Astrocyte (in vitro differentiated cells and primary cell): ENCODE measurements at regions not wholly inside any gene's neighbourhood (a gene's known extent, or its start where the extent isn't known, plus 50 kb on each side); places are given as distances from the start of the nearest gene placed in this dataset.

Source experiments
- DNase-seq: peaks from one replicate; pipeline ENCODE4 v3.0.0-alpha.2; 2010; ENCODE audit warnings: low read depth
- FAIRE-seq: peaks from 2 replicates; lab custom pipeline; 2011; peaks lifted over from hg19 to GRCh38; lab: Jason Lieb, UNC
- H2AFZ ChIP-seq: 2 replicates; pipeline ENCODE4 v1.6.0; 2012; ENCODE audit warnings: low read depth, low read length, inconsistent platforms
- H3K27ac ChIP-seq: 2 replicates; pipeline ENCODE4 v1.5.1; 2011; ENCODE audit warnings: low read depth, low read length, inconsistent platforms
- H3K27me3 ChIP-seq: 2 replicates; pipeline ENCODE4 v1.6.0; 2011; ENCODE audit warnings: low read length, inconsistent platforms; ENCODE audit not compliant: insufficient read depth
- H3K36me3 ChIP-seq: 2 replicates; pipeline ENCODE4 v1.5.1; 2011; ENCODE audit warnings: low read length, inconsistent platforms; ENCODE audit not compliant: insufficient read depth
- H3K4me1 ChIP-seq: 2 replicates; pipeline ENCODE4 v1.5.1; 2011; ENCODE audit warnings: low read length, inconsistent platforms; ENCODE audit not compliant: insufficient read depth
- H3K4me2 ChIP-seq: 2 replicates; pipeline ENCODE4 v1.6.0; 2012; ENCODE audit warnings: low read length, inconsistent platforms
- H3K4me3 ChIP-seq: 2 replicates; pipeline ENCODE4 v1.5.1; 2011; ENCODE audit warnings: low read depth, mild to moderate bottlenecking, low read length, inconsistent platforms; ENCODE audit not compliant: insufficient read depth
- H3K79me2 ChIP-seq: 2 replicates; pipeline ENCODE4 v1.6.0; 2012; ENCODE audit warnings: mild to moderate bottlenecking, low read length, inconsistent platforms; ENCODE audit not compliant: insufficient read depth
- H3K9ac ChIP-seq: 2 replicates; pipeline ENCODE4 v1.6.0; 2012; ENCODE audit warnings: mild to moderate bottlenecking, low read length, inconsistent platforms
- H3K9me3 ChIP-seq: 2 replicates; pipeline ENCODE4 v1.5.1; 2012; ENCODE audit warnings: low read depth, mild to moderate bottlenecking, low read length, inconsistent platforms; ENCODE audit not compliant: insufficient read depth
- H4K20me1 ChIP-seq: 2 replicates; pipeline ENCODE4 v1.6.0; 2012; ENCODE audit warnings: low read length, inconsistent platforms; ENCODE audit not compliant: insufficient read depth
- H3K27ac Mint-ChIP-seq: one replicate; pipeline ENCODE4 v1.8.0; 2021; ENCODE audit warnings: mild to moderate bottlenecking, mixed read lengths; ENCODE audit not compliant: unreplicated experiment
- H3K27me3 Mint-ChIP-seq: one replicate; pipeline ENCODE4 v1.8.0; 2021; ENCODE audit warnings: low read depth, mixed read lengths; ENCODE audit not compliant: unreplicated experiment
- H3K36me3 Mint-ChIP-seq: one replicate; pipeline ENCODE4 v1.8.0; 2021; ENCODE audit warnings: low read depth, mixed read lengths; ENCODE audit not compliant: unreplicated experiment
- H3K4me1 Mint-ChIP-seq: one replicate; pipeline ENCODE4 v1.8.0; 2021; ENCODE audit warnings: low read depth, mixed read lengths; ENCODE audit not compliant: unreplicated experiment
- H3K4me3 Mint-ChIP-seq: one replicate; pipeline ENCODE4 v1.8.0; 2021; ENCODE audit warnings: mild to moderate bottlenecking, moderate library complexity, mixed read lengths; ENCODE audit not compliant: unreplicated experiment
- H3K9me3 Mint-ChIP-seq: one replicate; pipeline ENCODE4 v1.8.0; 2021; ENCODE audit warnings: mild to moderate bottlenecking, mixed read lengths; ENCODE audit not compliant: unreplicated experiment
- EZH2 ChIP-seq: IDR thresholded peaks from 2 replicates; pipeline ENCODE4 v1.6.1; 2012; ENCODE audit warnings: mild to moderate bottlenecking, low read length, inconsistent platforms; ENCODE audit not compliant: insufficient read depth
- TF ChIP-seq, protein P1 (sequence below): IDR thresholded peaks from 2 replicates; pipeline ENCODE4 v1.5.1; 2011; ENCODE audit warnings: low read depth, mild to moderate bottlenecking, inconsistent platforms, low read length, moderate library complexity; ENCODE audit not compliant: insufficient read depth

DNA sequence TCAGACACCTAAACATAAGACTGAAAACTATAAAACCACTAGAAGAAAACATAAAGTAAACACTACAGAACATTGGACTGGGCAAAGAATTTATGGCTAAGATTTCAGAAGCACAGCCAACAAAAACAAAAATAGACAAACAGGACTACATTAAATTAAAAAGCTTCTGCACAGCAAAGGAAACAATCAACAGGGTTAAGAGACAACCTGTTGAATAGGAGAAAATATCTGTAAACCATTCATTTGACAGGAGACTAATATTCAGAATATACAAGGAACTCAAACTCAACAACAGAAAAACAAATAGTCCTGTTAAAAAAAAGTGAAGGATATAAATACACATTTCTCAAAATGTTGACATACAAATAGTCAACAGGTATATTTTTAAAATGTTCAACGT, 106.7 kb upstream of the FANCL start:
- H3K36me3 Mint-ChIP-seq = no peaks in the 10 kb centered on the region
- H3K9me3 ChIP-seq = no peaks in the 10 kb centered on the region
- no peak overlapping the region for H3K9ac ChIP-seq
- H3K36me3 ChIP-seq = no peaks in the 10 kb centered on the region
- DNase-seq = no peak
- no peaks in the 10 kb centered on the region for H3K27me3 ChIP-seq
- H3K4me3 ChIP-seq = no peak overlapping the region
- no peaks in the 10 kb centered on the region for H3K9me3 Mint-ChIP-seq
- no peaks in the 10 kb centered on the region for H4K20me1 ChIP-seq
- H3K4me2 ChIP-seq = no peak overlapping the region
- no peaks in the 10 kb centered on the region for H3K79me2 ChIP-seq
- no peak overlapping the region for H3K27ac ChIP-seq
- FAIRE-seq = no peak
- H3K27ac Mint-ChIP-seq = no peak overlapping the region
- no peak overlapping the region for H3K4me3 Mint-ChIP-seq
- H3K27me3 Mint-ChIP-seq = no peaks in the 10 kb centered on the region
- H3K4me1 ChIP-seq = no peaks in the 10 kb centered on the region
- no peaks in the 10 kb centered on the region for H3K4me1 Mint-ChIP-seq
- H2AFZ ChIP-seq = no peak overlapping the region
- no peak for TF ChIP-seq EZH2
- TF ChIP-seq, protein P1, sequence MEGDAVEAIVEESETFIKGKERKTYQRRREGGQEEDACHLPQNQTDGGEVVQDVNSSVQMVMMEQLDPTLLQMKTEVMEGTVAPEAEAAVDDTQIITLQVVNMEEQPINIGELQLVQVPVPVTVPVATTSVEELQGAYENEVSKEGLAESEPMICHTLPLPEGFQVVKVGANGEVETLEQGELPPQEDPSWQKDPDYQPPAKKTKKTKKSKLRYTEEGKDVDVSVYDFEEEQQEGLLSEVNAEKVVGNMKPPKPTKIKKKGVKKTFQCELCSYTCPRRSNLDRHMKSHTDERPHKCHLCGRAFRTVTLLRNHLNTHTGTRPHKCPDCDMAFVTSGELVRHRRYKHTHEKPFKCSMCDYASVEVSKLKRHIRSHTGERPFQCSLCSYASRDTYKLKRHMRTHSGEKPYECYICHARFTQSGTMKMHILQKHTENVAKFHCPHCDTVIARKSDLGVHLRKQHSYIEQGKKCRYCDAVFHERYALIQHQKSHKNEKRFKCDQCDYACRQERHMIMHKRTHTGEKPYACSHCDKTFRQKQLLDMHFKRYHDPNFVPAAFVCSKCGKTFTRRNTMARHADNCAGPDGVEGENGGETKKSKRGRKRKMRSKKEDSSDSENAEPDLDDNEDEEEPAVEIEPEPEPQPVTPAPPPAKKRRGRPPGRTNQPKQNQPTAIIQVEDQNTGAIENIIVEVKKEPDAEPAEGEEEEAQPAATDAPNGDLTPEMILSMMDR = no peak

DNA sequence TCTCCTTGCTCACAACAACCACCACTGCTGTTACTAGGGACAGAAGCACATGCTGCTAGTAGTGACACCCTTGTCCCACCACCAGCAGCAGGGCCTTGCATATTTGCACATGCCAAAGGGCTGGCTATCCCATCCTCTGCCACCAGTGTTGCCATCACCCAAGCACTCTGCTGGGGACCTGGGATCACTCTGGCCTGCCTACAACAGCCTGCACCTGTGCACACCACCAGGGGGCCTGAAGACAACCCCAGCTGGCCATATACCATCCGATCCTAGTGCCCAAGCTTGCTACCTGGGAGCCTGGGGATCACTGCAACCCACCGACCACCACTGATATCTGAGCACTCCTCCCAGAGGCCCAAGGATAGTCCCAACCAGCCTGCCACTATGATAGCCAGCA, 99.9 kb upstream of the FANCL start:
- Histone ChIP-seq H3K4me3 (no peak overlapping the region), H3K4me2 (no peak overlapping the region), H3K27ac (no peak overlapping the region), H3K4me1 (no peaks in the 10 kb centered on the region), H3K36me3 (no peaks in the 10 kb centered on the region), H4K20me1 (no peaks in the 10 kb centered on the region), H3K79me2 (no peaks in the 10 kb centered on the region), H2AFZ (no peak overlapping the region), H3K9me3 (no peaks in the 10 kb centered on the region), H3K27me3 (no peaks in the 10 kb centered on the region), H3K9ac (no peak overlapping the region)
- H3K9me3 Mint-ChIP-seq = no peaks in the 10 kb centered on the region
- H3K27ac Mint-ChIP-seq = no peak overlapping the region
- no peaks in the 10 kb centered on the region for H3K36me3 Mint-ChIP-seq
- H3K27me3 Mint-ChIP-seq = no peaks in the 10 kb centered on the region
- H3K4me1 Mint-ChIP-seq = no peaks in the 10 kb centered on the region
- TF ChIP-seq, protein P1 = no peak
- no peak for TF ChIP-seq EZH2
- no peak overlapping the region for H3K4me3 Mint-ChIP-seq
- DNase-seq (no peak), FAIRE-seq (no peak)

DNA sequence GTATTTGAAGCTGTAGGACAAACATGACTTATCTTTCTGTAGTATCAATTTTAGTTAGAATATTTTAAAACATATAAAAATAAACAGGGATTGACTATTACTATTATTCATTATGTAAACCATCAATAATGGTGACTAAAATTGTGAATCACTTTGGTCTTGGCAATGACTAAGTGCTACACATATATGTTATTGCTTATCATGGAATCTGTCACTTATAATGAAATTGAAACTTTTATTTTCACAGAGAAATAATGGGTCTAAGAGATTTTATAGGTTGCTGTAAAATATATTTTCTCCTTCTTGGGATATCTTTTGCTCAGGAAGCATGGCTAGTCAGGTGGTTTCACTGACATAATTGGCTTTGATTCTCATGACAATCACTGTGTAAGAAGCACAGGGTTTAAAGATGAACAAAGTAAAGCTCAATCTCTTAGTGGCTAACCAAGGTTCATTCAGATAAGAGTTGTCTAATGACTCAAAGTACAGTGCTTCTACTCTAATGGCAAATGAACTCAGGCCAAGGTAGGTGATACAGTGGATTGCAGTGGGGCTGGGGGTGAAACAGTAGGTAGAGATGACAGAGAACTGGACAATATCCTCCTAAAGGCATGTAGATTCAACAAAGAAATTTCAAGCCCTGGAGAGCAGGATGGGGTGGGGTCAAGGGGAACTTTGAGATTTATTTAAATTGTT, 98.6 kb upstream of the FANCL start:
- no peaks in the 10 kb centered on the region for H3K9me3 Mint-ChIP-seq
- DNase-seq = no peak
- Histone ChIP-seq H3K27ac (no peak overlapping the region), H3K79me2 (no peaks in the 10 kb centered on the region), H3K9me3 (no peaks in the 10 kb centered on the region), H3K36me3 (no peaks in the 10 kb centered on the region), H3K4me1 (no peaks in the 10 kb centered on the region), H2AFZ (no peak overlapping the region), H4K20me1 (no peaks in the 10 kb centered on the region), H3K4me2 (no peak overlapping the region), H3K27me3 (no peaks in the 10 kb centered on the region), H3K9ac (no peak overlapping the region), H3K4me3 (no peak overlapping the region)
- no peaks in the 10 kb centered on the region for H3K36me3 Mint-ChIP-seq
- no peaks in the 10 kb centered on the region for H3K4me1 Mint-ChIP-seq
- no peaks in the 10 kb centered on the region for H3K27me3 Mint-ChIP-seq
- no peak for FAIRE-seq
- no peak for TF ChIP-seq EZH2
- TF ChIP-seq, protein P1 = no peak
- no peak overlapping the region for H3K4me3 Mint-ChIP-seq
- H3K27ac Mint-ChIP-seq = no peak overlapping the region
